M059J (cell line): ENCODE measurements at regions not wholly inside any gene's neighbourhood (a gene's known extent, or its start where the extent isn't known, plus 50 kb on each side); places are given as distances from the start of the nearest gene placed in this dataset.
A peak's percentile ranks its signal among the peaks of the same experiment; 100 is the strongest.
"Not testable (repeated sequence)": the region's sequence is repeated elsewhere in the genome, so short reads cannot be mapped to it uniquely, and the experiment has no call there.

Source experiments
- DNase-seq: peaks from one replicate; pipeline ENCODE4 v3.0.0-alpha.2; 2012; ENCODE audit warnings: low read depth

- peak; percentile 95 for DNase-seq
Observed at GRCh38 chr3:124315215-124316033, 323.5 kb upstream of the ROPN1 start.

- no peak for DNase-seq
Observed at GRCh38 chr3:124316034-124316287, 324.0 kb upstream of the ROPN1 start.

GRCh38 chr3:124318014-124318413 lies 326.1 kb upstream of the ROPN1 start:
- no peak for DNase-seq

- DNase-seq = no peak
Observed at GRCh38 chr3:124318656-124319055, 326.7 kb upstream of the ROPN1 start.

- DNase-seq = no peak
Observed at GRCh38 chr3:124320976-124321375, 329.1 kb upstream of the ROPN1 start.

GRCh38 chr3:124322309-124322880 lies 330.5 kb upstream of the ROPN1 start:
- peak; percentile 71 for DNase-seq

- DNase-seq = peak; percentile 60
Observed at GRCh38 chr3:124322966-124323365, 331.0 kb upstream of the ROPN1 start.

- DNase-seq = no peak
Observed at GRCh38 chr3:124325248-124325647, 333.3 kb upstream of the ROPN1 start.

- no peak for DNase-seq
Observed at GRCh38 chr3:124329723-124330122, 337.8 kb upstream of the ROPN1 start.

GRCh38 chr3:124333931-124334640 lies 342.2 kb upstream of the ROPN1 start:
- DNase-seq = no peak

- DNase-seq = no peak
Observed at GRCh38 chr3:124336067-124336656, 344.2 kb upstream of the ROPN1 start.

- DNase-seq = no peak
Observed at GRCh38 chr3:124345845-124346244, 353.9 kb upstream of the ROPN1 start.

- no peak for DNase-seq
Observed at GRCh38 chr3:124346487-124346886, 354.6 kb upstream of the ROPN1 start.

GRCh38 chr3:124347418-124347817 lies 355.5 kb upstream of the ROPN1 start:
- no peak for DNase-seq

- not testable (repeated sequence) for DNase-seq
Observed at GRCh38 chr3:124348555-124348954, 356.6 kb upstream of the ROPN1 start.

- peak; percentile 71 for DNase-seq
Observed at GRCh38 chr3:124351430-124352148, 359.7 kb upstream of the ROPN1 start.

GRCh38 chr3:124352149-124352539 lies 360.2 kb upstream of the ROPN1 start:
- no peak for DNase-seq

GRCh38 chr3:124353691-124354090 lies 361.8 kb upstream of the ROPN1 start:
- DNase-seq = no peak

GRCh38 chr3:124354150-124354549 lies 362.2 kb upstream of the ROPN1 start:
- no peak for DNase-seq

- DNase-seq = no peak
Observed at GRCh38 chr3:124358156-124358555, 366.2 kb upstream of the ROPN1 start.

GRCh38 chr3:124360155-124360554 lies 368.2 kb upstream of the ROPN1 start:
- no peak for DNase-seq

GRCh38 chr3:124360563-124360962 lies 368.6 kb upstream of the ROPN1 start:
- DNase-seq = no peak
